Skeletal muscle cell (primary cell): ENCODE measurements at regions not wholly inside any gene's neighbourhood (a gene's known extent, or its start where the extent isn't known, plus 50 kb on each side); places are given as distances from the start of the nearest gene placed in this dataset.

Source experiments
- DNase-seq: peaks from one replicate; pipeline ENCODE4 v3.0.0-alpha.2; 2010; ENCODE audit warnings: low read depth
- H3K4me3 ChIP-seq: 2 replicates; pipeline ENCODE4 v1.5.1; 2011; ENCODE audit warnings: low read depth, mild to moderate bottlenecking, control low read depth, low read length, moderate library complexity

DNA sequence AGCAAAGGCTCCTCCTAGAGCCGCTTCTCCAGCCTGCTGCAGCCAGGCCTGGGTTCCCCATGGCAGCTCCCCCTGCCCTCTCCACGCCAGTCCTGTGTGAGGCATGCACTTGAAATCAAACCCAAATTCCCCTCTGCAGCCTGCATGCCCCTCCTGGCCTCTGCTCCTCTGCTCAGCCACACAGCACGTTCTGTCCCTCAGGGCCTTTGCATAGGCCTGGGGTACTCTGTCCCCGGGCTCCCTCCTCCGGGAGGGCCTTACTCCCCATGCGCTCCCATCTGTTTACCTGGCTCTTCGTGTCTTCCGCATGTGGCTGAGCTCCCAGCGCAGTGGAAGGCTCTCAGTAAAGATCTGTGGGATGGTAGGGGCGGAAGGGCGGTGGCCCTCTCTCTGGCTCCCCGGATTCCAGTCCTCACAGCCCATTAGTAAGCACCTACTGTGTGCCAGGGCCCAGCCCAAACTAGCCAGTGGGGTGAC is 203.5 kb upstream of the IER5L start:
- no peak for DNase-seq
- no peak overlapping the region for H3K4me3 ChIP-seq

GRCh38 chr9:129380961-129381401 is 202.9 kb upstream of the IER5L start:
- DNase-seq: no peak
- no peak overlapping the region for H3K4me3 ChIP-seq

DNA sequence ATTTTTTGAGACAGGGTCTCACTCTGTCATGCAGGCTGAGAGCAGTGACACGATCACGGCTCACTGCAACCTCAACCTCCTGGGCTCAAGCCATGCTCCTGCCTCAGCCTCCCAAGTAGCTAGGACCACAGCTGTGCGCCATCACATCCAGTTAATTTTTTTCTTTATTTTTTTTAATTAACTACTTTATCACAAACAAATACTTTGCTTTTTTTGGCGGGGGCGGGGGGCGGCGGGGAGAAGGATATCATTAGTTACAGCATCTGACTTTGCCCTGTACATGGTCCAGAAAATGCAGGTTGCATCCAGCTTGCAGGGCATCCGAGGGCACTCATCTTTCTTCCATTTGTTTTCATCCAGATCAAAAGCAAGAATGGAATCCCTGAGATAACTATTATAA is 201.8 kb upstream of the IER5L start:
- no peak overlapping the region for H3K4me3 ChIP-seq
- DNase-seq: no peak

DNA sequence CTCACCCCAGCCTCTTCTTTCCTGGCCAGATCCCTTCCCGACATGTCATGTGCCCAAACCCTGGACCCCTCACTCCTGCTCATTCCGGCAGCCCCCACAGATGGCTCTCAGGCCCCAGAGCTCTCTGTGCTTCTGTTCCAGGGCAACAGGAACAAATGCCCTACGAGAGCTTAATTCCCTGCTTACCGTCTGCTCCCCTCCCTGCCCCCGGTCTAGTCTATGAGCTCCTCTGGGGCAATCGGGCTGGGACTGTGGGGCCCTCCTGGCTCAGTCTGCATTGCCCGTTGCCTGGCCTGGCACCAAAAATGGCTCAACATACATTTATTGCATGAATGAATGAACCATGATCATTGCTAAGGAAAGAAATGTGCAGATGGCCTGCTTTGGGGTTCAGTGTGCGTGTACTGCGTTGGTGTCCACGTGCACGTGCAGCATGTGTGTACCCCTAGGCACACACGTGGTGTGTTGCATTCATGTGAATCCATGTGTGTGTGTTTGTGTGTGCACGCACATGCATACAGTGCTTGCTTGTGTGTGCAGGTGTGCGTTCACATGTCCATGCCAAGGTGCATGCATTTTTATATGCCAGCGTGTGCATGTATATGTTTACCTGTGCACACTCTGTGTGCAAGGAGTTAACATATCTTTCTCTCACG is 201.2 kb upstream of the IER5L start:
- no peak overlapping the region for H3K4me3 ChIP-seq
- DNase-seq: no peak

DNA sequence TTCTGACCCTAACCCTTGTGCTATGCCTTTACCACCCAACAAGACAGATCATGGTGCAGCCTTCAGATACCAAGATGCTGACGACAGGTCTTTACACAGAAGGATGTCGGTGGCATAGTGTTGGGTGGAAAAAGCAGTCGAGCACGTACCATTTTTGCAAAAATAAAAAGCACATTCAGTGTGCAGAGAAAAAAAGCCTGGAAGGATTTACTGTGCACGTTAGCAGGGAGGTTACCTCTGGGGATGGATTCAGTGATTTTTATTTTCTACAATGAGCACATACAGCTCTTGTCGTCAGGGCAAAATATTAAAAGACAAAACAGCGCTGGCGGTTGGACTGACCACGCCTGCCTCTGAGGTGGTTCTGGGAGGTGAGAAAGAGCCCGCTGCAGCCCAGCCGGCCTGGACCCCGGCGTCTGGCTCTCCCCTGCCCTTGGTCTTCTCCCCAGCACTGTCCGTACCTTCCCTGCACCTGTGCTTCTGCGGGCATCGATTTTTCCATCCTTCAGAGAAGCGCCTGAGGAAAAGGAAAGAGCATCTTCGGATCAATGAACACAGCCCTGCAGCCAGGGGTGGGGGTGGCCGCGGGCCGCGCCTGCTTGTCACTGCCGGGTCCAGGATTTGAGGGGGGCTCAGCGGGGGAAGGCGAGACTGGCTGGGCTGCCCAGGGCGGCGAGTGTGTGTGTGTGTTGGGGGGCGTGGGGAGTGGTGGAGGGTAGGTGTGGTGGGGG is 200.0 kb upstream of the IER5L start:
- H3K4me3 ChIP-seq: no peak overlapping the region
- no peak for DNase-seq

DNA sequence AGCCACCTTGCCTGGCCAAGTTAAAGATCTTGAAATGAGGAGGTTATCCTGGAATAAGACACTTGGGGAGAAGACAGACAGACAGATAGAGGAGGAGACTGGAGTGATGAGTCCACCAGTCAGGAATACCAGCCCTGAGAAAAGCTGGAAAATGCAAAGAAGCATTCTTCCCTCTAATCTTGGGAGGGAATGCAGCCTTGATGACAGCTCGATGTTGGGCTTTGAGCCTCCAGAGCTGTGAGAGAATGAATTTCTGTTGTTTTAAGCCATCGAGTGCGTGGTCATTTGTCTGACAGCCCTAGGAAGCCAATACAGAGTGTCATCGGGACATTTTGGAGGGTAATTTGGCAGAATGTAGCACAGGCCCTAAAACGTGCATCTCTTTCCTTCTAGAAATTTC is 199.1 kb upstream of the IER5L start:
- DNase-seq: no peak
- no peak overlapping the region for H3K4me3 ChIP-seq

- H3K4me3 ChIP-seq: no peak overlapping the region
- no peak for DNase-seq
Measured at GRCh38 chr9:129375845-129376244, 197.8 kb upstream of the IER5L start.

DNA sequence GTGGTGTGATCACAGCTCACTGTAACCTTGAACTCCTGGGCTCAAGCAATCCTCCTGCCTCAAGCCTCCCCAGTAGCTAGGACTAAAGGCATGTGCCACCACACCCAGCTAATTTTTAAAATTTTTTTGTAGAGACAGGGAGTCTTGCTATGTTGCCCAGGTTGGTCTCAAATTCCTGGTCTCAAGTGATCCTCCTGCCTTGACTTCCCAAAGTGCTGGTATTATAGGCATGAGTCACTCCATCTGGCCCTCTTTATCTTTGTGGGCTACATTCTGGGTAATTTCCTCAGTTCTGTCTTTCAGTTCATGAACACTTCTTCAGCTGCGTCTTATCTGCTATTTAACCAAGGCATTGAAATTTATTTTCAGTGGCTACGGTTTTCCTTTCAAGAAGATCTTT is 196.6 kb upstream of the IER5L start:
- H3K4me3 ChIP-seq: no peak overlapping the region

GRCh38 chr9:129374231-129374630 is 196.2 kb upstream of the IER5L start:
- no peak overlapping the region for H3K4me3 ChIP-seq
- DNase-seq: no peak

More for the DNA sequence above, 196.6 kb upstream of the IER5L start:
- no peak for DNase-seq

DNA sequence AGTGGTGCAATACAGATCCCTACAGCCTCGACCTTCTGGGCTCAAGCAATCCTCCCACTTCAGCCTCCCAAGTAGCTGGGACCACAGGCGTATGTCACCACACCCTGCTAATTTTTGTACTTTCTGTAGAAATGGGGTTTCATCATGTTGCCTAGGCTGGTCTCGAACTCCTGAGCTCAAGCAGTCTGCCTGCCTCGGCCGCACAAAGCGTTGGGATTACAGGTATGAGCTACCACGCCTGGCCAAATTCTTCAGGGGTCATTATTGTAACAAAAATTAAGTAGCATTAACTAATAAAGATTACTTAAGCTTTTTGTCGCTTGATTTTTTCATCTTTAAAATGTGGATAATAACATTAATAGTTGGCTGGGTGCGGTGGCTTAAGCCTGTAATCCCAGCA is 195.3 kb upstream of the IER5L start:
- no peak for DNase-seq
- no peak overlapping the region for H3K4me3 ChIP-seq

GRCh38 chr9:129370770-129371169 is 192.7 kb upstream of the IER5L start:
- DNase-seq: no peak

GRCh38 chr9:129368444-129368978 is 190.4 kb upstream of the IER5L start:
- DNase-seq: no peak
- no peak overlapping the region for H3K4me3 ChIP-seq

More at GRCh38 chr9:129370770-129371169, 192.7 kb upstream of the IER5L start:
- no peak overlapping the region for H3K4me3 ChIP-seq

GRCh38 chr9:129367287-129367686 is 189.2 kb upstream of the IER5L start:
- no peak overlapping the region for H3K4me3 ChIP-seq
- no peak for DNase-seq

DNA sequence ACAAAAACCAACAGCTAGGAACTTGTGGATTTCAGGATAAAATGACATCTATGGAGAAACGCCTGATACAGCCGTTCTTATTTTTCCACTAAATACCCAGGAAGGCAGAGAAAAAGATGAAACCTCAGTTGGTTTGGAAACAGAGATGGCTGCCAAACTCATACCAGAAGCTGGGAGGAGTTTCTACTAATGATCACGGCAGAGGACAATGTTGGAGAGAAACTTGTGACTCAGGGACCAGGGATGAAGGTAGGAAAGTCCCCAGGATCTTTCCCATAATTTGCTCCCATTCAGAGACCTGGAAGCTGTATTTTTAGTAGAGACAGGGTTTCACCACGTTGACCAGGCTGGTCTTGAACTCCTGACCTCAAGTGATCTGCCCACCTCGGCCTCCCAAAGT is 187.1 kb upstream of the IER5L start:
- H3K4me3 ChIP-seq: no peak overlapping the region

DNA sequence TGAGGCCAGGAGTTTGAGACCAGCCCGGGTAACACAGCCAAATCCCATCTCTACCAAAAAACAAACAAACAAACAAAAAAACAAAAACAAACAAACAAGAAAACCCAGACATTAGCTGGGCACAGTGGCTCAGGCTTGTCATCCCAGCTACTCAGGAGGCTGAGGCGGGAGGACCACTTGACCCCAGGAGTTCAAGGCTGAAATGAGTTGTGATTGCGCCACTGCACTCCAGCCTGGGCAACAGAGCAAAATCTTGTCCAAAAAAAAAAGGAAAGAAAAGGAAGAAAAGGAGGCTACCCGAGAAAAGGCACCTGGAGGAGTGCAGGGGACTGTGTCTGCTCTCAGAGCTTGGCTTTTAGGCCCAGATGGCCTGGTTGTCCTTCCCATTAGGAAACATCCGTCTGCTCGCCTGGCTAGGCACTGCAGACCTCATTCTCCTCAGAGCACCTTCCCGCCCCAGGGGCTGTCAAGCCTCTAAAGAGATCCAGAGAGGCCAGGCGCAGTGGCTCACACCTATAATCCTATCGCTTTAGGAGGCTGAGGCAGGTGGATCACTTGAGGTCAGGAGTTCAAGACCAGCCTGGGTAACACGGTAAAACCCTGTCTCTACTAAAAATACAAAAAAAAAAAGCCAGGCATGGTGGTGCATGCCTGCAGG is 185.3 kb upstream of the IER5L start:
- H3K4me3 ChIP-seq: no peak overlapping the region
- no peak for DNase-seq

More for the DNA sequence above, 187.1 kb upstream of the IER5L start:
- DNase-seq: no peak

GRCh38 chr9:129362287-129363000 is 184.4 kb upstream of the IER5L start:
- H3K4me3 ChIP-seq: no peak overlapping the region
- DNase-seq: no peak

GRCh38 chr9:129361196-129361595 is 183.1 kb upstream of the IER5L start:
- H3K4me3 ChIP-seq: no peak overlapping the region
- DNase-seq: no peak

GRCh38 chr9:129359916-129360536 is 182.0 kb upstream of the IER5L start:
- no peak for DNase-seq
- no peak overlapping the region for H3K4me3 ChIP-seq

DNA sequence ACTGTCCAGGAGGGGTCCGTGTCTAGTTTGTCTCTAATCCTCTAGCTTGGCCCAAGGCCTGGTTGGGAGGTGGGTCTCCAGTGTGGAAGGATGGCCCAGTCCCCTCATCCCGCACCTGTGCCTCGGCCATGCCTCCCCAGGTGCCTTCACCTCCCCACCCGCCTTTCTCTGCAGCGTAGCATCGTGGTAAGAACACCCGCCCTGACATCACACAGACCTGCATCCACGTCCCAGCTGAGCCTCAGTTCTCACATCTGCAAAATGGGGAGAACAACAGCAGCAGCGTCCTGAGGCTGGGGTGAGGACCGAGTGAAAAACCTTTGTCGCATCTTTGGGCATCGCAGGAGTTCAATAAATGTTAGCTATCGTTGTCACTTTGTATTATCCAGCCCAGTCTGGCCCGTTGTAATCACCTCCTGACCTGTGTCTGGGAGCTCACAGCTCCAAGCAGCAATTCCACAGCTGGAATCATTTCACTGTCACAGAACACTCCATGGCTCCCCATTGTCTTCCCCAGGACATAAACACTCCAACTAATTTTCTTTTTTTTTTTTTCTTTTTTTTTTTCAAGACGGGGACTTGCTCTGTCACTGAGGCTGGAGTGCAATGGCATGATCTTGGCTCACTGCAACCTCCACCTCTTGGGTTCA is 181.2 kb upstream of the IER5L start:
- no peak for DNase-seq
- H3K4me3 ChIP-seq: no peak overlapping the region
